IMR-90 (cell line): ENCODE measurements at regions not wholly inside any gene's neighbourhood (a gene's known extent, or its start where the extent isn't known, plus 50 kb on each side); places are given as distances from the start of the nearest gene placed in this dataset.

ENCODE experiments used
- CEBPB ChIP-seq: IDR thresholded peaks from 2 replicates; pipeline ENCODE4 v1.6.1; 2012; ENCODE audit warnings: low read depth, low read length, improper control_type of control experiment
- CTCF ChIP-seq: conservative IDR thresholded peaks from 2 replicates; pipeline ENCODE4 v1.5.1; 2012; ENCODE audit warnings: mild to moderate bottlenecking, low read depth, low read length, improper control_type of control experiment
- MAFK ChIP-seq: IDR thresholded peaks from 2 replicates; pipeline ENCODE4 v1.6.1; 2012; ENCODE audit warnings: low read depth, low read length, improper control_type of control experiment
- MAZ ChIP-seq: IDR thresholded peaks from 2 replicates; pipeline ENCODE4 v1.6.1; 2012; ENCODE audit warnings: low read depth, mild to moderate bottlenecking, low read length, improper control_type of control experiment, moderate library complexity, borderline replicate concordance
- MXI1 ChIP-seq: IDR thresholded peaks from 2 replicates; pipeline ENCODE4 v1.6.1; 2012; ENCODE audit warnings: low read depth, mild to moderate bottlenecking, low read length, moderate library complexity, borderline replicate concordance
- POLR2A ChIP-seq: IDR thresholded peaks from 2 replicates; pipeline ENCODE4 v1.6.1; 2012; ENCODE audit warnings: mild to moderate bottlenecking, low read depth, low read length
- RAD21 ChIP-seq: IDR thresholded peaks from 2 replicates; pipeline ENCODE4 v1.6.1; 2012; ENCODE audit warnings: low read length, improper control_type of control experiment
- RCOR1 ChIP-seq: IDR thresholded peaks from 2 replicates; pipeline ENCODE4 v1.6.1; 2012; ENCODE audit warnings: mild to moderate bottlenecking, low read length, improper control_type of control experiment; ENCODE audit not compliant: insufficient replicate concordance
- RFX5 ChIP-seq: IDR thresholded peaks from 2 replicates; pipeline ENCODE4 v1.8.0; 2012; ENCODE audit warnings: low read depth, mild to moderate bottlenecking, low read length, moderate library complexity

DNA sequence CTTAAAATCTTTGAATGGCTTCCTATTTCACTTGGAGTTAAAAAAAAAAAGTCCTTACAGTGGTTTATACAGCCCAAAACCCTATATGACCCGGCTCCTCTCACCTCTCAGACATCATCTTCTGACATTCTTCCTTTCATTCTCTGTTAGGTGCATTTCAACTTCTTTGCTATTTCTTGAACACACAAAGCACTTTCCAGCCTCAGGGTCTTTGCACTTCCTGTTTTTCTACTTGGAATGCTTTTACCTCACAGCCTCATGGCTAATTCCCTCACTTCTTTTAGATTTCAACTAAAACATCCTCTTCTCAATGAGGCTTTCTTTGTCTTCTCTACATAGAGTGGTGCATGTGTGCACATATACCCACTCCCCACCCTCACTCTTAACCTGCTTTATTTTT lies 91.0 kb upstream of the MB21D2 start:
- no peak for TF ChIP-seq CTCF
- no peak for TF ChIP-seq MAFK
- no peak for TF ChIP-seq POLR2A
- no peak for TF ChIP-seq MAZ
- TF ChIP-seq RAD21, result no peak
- TF ChIP-seq CEBPB, result no peak
- no peak for TF ChIP-seq MXI1
- no peak for TF ChIP-seq RFX5
- no peak for TF ChIP-seq RCOR1
